GM19397 (cell line): ENCODE measurements at regions not wholly inside any gene's neighbourhood (a gene's known extent, or its start where the extent isn't known, plus 50 kb on each side); places are given as distances from the start of the nearest gene placed in this dataset.

Source experiments
- ATAC-seq: cut with Tn5 transposase; IDR thresholded peaks from one replicate; pipeline ENCODE4 v1.9.1; 2021; ENCODE audit warnings: mild to moderate bottlenecking, moderate library complexity; ENCODE audit not compliant: unreplicated experiment

GRCh38 chr12:84689638-84690037 is 223.0 kb downstream of the SLC6A15 start:
- no peak for ATAC-seq

DNA sequence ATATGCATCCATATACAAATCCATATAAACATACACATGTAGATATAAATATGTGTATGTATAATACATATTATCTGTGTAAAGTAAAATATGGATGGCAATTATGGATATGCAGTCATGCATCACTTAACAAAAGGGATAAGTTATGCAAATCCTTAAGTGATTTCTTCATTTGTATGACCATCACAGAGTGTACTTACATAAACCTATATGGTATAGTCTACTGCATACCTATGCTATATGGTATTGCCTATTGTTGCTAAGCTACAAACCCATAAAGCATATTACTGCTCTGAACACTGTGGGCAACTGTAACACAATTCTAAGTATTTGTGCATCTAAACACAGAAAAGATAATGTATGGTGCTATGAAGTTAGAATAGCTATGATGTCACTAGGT is 227.2 kb downstream of the SLC6A15 start:
- no peak for ATAC-seq

GRCh38 chr12:84676787-84677186 is 235.8 kb downstream of the SLC6A15 start:
- no peak for ATAC-seq

GRCh38 chr12:84661786-84662185 is 250.8 kb downstream of the SLC6A15 start:
- ATAC-seq = no peak

DNA sequence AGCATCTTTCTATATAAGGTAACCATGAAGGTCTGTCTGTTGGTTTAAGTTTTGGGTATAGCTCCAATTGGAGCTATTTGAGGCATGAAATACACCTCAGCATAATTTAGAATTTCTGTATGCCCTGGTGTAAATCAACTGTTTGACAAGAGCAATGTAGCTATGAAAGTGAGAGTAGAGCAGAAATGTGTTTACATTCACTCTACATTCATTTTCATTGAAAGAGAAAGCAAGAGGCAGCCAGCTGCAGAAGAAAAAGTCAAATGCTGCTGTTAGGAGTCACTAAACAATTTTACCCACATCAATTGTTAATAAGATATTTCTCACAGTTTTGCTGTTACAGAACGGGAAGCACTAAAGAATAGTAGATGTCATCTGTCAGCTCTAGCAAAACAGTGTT is 252.5 kb downstream of the SLC6A15 start:
- no peak for ATAC-seq

DNA sequence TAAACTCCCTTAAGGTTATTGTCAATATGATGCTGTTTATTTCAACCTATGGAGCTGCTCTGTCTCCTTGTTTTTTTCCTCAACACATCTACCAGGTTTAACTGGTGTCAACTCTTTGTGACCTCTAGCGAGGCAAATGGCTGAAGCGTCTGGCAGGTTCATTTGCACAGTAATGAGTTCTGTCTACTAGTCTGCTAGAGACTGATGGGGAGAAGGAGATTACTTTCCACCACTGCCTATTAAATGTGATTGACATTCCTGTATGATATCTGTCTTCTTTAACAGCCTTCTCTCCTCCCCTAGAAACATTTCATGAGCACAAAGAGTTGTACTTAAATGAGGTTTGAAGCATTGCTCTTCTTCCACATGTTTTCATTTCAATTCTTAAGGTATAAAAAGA is 253.7 kb downstream of the SLC6A15 start:
- ATAC-seq = no peak

DNA sequence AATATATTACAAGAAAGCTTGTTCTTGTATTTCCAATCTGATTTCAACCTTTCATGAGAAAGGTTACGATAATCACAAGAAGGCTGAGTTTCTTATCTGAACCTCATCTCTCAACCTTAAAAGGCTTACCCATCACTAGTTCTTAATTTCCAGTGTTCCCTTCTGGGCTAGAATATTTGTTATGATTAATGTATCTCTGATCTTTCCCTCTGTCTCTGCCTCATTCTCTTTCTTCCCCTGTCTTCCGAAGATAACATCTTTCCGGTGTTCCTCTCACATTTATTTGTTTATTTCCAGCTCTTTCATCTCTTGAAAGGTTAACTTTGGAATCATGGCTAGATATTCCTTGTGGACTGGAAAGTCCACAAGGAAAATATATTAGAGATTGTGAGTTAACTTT is 255.9 kb downstream of the SLC6A15 start:
- ATAC-seq = no peak

DNA sequence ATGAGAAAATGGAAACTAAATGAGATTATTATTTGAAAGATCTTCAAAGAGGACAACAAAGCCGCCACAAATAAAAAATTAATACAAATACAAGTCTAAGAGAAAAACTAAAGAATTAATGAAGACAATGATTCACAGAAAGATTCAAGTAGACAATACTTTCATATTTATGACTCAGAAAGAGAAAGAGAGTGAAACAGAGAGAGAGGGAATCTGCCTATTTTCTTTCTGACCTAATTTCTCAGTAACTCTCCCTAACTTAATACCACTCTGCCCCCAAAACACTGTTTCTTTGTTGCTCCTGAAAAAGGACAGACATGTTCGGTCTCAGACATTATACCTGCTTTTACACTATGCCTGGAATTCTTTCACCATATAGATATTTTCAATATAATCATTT is 259.1 kb downstream of the SLC6A15 start:
- no peak for ATAC-seq

DNA sequence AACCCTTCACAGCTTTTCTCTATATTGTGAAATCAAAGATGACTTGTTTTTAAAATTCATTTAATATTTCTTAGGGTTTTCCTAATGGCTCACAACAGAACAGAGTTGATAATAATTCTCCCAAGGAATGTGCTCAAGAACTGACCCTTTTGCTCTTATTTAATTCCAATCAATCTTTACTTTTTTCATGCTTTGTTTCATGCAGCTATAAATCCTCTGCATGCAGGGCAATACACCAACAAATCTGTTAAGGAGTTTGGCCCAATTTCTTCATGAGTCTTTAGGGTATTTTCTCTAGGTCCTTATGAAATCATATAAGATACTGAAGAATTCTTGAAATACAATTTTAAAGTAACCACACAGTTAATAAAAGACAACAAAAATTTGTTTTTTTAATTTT is 264.2 kb downstream of the SLC6A15 start:
- no peak for ATAC-seq

GRCh38 chr12:84644908-84645307 is 267.7 kb downstream of the SLC6A15 start:
- no peak for ATAC-seq

GRCh38 chr12:84643993-84644392 is 268.6 kb downstream of the SLC6A15 start:
- no peak for ATAC-seq

- no peak for ATAC-seq
Measured at GRCh38 chr12:84641940-84642545, 270.6 kb downstream of the SLC6A15 start.

GRCh38 chr12:84638811-84639368 is 273.7 kb downstream of the SLC6A15 start:
- ATAC-seq = no peak

DNA sequence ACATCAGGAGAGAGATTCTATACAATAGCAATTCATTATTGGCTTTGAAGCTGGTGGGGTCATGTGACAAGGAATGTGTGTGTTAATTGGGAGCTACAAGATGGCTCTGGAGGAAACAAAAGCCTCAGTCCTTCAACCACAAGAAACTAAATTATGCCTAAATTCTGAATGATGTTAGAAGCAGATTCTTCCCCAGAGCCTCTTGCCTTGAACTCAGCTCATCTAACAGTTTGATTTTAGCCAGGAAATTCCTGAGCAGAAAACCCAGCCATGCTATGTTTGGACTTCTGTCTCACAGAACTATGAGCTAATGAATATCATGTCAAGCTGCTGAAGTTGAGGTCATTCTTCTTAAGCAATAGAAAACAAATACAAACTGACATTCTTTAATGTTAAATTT is 274.7 kb downstream of the SLC6A15 start:
- ATAC-seq = no peak

GRCh38 chr12:84636801-84637290 is 275.8 kb downstream of the SLC6A15 start:
- no peak for ATAC-seq

- no peak for ATAC-seq
Measured at GRCh38 chr12:84634526-84634925, 278.1 kb downstream of the SLC6A15 start.

DNA sequence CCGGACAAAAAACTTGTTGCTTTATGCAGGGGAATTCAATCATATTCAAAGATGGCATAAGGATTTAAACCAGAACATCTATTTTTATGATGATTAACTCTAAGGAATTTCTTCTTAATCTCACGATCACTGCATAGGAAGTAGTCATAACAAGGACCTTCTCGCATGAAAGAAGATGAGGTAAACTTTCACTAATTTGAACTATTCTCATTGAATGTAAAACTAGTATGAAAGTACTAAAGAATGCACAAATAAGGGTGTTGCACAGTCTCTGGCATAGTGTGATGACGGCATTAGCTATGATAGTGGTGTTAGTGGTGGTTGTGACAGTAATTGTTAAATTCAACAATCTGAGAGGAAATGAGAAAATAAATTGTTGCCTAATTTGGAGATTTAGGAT is 280.0 kb downstream of the SLC6A15 start:
- ATAC-seq = no peak

DNA sequence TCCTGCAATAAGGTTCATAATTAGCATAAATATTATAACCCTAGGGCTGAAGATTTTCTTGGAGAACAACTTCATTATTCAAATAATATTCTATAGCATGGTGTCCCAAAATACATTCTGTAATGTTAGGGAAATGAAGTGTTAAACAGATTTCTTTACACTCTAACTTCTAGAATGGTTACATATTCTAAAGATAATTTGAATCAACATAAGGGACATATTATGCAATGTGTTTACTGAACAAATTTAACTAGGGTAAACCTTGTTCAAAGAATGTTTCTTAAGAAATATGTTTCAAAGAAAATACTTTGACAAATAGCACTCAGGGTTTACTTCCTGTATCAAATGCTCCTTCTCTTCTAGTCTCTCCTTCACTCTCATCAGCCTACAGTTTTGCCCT is 281.6 kb downstream of the SLC6A15 start:
- ATAC-seq = no peak

DNA sequence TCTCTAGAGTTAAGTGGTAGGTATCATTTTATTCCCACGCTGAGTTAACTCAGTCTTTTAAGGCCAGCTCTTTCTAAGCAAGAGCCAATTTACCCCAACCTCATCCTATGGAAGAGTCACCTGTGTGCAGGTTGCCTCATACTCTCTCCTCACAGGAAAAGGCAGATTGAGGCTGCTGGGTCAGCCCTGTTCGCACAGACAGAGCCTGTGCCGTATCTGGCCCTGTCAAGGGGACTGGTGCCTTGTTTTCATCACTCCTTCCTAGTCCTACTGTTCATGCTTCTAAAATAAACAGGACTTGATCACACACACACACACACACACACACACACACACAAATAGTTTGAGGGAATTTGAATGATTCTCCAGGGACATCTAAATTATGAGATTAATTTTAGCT is 285.0 kb downstream of the SLC6A15 start:
- ATAC-seq = no peak

- ATAC-seq = no peak
Measured at GRCh38 chr12:84624601-84625000, 288.0 kb downstream of the SLC6A15 start.

DNA sequence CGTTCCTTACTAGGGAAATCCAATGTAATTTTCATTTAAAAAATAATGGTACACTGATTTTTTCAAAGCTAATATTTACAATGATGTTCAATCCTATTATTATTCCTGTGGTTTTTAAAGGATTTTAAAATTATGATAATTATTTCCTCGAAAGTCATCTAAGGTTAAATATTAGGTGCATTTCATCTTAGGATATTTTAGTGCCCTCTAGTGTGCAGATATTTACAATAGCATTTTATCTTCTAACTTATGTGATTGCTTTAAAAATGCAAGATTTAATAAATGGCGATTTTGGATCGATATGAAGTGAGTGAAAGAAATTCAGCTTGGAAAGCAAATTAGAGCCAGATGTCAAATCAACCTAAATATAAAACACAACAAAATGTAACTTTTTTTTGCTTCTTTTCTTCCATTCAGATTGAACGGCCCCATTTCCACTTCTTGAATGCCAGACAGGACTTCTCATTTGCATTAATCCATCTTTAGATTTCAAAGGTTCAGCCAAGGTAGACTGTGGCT is 293.5 kb downstream of the SLC6A15 start:
- ATAC-seq = no peak

- ATAC-seq = no peak
Measured at GRCh38 chr12:84607170-84607819, 305.3 kb downstream of the SLC6A15 start.
